PC-9 (cell line): ENCODE measurements at regions not wholly inside any gene's neighbourhood (a gene's known extent, or its start where the extent isn't known, plus 50 kb on each side); places are given as distances from the start of the nearest gene placed in this dataset.

ENCODE experiments used
- CTCF ChIP-seq: fragments of 200-600 bp; sonication (generic); conservative IDR thresholded peaks from 2 replicates; pipeline ENCODE4 v1.6.1; 2017; ENCODE audit warnings: mixed run types, antibody characterized with exemption, mild to moderate bottlenecking, moderate library complexity
- EZH2 ChIP-seq: fragments of 200-600 bp; sonication (generic); IDR thresholded peaks from 2 replicates; pipeline ENCODE4 v1.8.0; 2017; ENCODE audit warnings: antibody characterized with exemption, low read depth

GRCh38 chr9:82131072-82131471, 142.5 kb downstream of the SPATA31D1 start:
- no peak for TF ChIP-seq CTCF
- no peak for TF ChIP-seq EZH2
